Stimulated activated CD4-positive, alpha-beta T cell treated with anti-CD3 and anti-CD28 coated beads, Interleukin-12 subunit alpha, Interleukin-12 subunit beta, amount 100 ng/mL, for 4 hours (primary cell): ENCODE measurements at regions not wholly inside any gene's neighbourhood (a gene's known extent, or its start where the extent isn't known, plus 50 kb on each side); places are given as distances from the start of the nearest gene placed in this dataset.
"Not testable (repeated sequence)": the region's sequence is repeated elsewhere in the genome, so short reads cannot be mapped to it uniquely, and the experiment has no call there.

Experiments
- DNase-seq: peaks from one replicate; pipeline ENCODE4 v3.0.0-alpha.2; 2020

- not testable (repeated sequence) for DNase-seq
Observed at GRCh38 chr13:21920802-21921201, 249.9 kb downstream of the FGF9 start.

- no peak for DNase-seq
Observed at GRCh38 chr13:21924958-21925357, 254.1 kb downstream of the FGF9 start.

GRCh38 chr13:21925720-21926119 lies 254.8 kb downstream of the FGF9 start:
- DNase-seq, result no peak

- DNase-seq, result no peak
Observed at GRCh38 chr13:21929400-21929799, 258.5 kb downstream of the FGF9 start.

GRCh38 chr13:21930536-21930935 lies 259.7 kb downstream of the FGF9 start:
- no peak for DNase-seq

GRCh38 chr13:21932578-21932977 lies 261.7 kb downstream of the FGF9 start:
- DNase-seq, result no peak

- no peak for DNase-seq
Observed at GRCh38 chr13:21932996-21933395, 262.1 kb downstream of the FGF9 start.

- DNase-seq, result no peak
Observed at GRCh38 chr13:21934284-21934683, 263.4 kb downstream of the FGF9 start.

- DNase-seq, result no peak
Observed at GRCh38 chr13:21936674-21937073, 265.8 kb downstream of the FGF9 start.

- no peak for DNase-seq
Observed at GRCh38 chr13:21938168-21938567, 267.3 kb downstream of the FGF9 start.

- DNase-seq, result no peak
Observed at GRCh38 chr13:21938636-21939035, 267.8 kb downstream of the FGF9 start.

- no peak for DNase-seq
Observed at GRCh38 chr13:21942061-21942460, 271.2 kb downstream of the FGF9 start.

GRCh38 chr13:21944610-21945009 lies 273.7 kb downstream of the FGF9 start:
- no peak for DNase-seq

- no peak for DNase-seq
Observed at GRCh38 chr13:21945195-21945594, 274.3 kb downstream of the FGF9 start.

GRCh38 chr13:21946964-21947363 lies 276.1 kb downstream of the FGF9 start:
- DNase-seq, result no peak

- DNase-seq, result no peak
Observed at GRCh38 chr13:21948769-21949474, 278.0 kb downstream of the FGF9 start.

GRCh38 chr13:21949818-21950429 lies 279.1 kb downstream of the FGF9 start:
- DNase-seq, result no peak

GRCh38 chr13:21956666-21957065 lies 285.8 kb downstream of the FGF9 start:
- DNase-seq, result no peak

- DNase-seq, result no peak
Observed at GRCh38 chr13:21957833-21958232, 287.0 kb downstream of the FGF9 start.

- DNase-seq, result no peak
Observed at GRCh38 chr13:21960108-21960507, 289.2 kb downstream of the FGF9 start.

GRCh38 chr13:21964686-21965085 lies 293.8 kb downstream of the FGF9 start:
- no peak for DNase-seq

- DNase-seq, result no peak
Observed at GRCh38 chr13:21965095-21965494, 294.2 kb downstream of the FGF9 start.

- no peak for DNase-seq
Observed at GRCh38 chr13:21966014-21966413, 295.1 kb downstream of the FGF9 start.

GRCh38 chr13:21967871-21968270 lies 297.0 kb downstream of the FGF9 start:
- DNase-seq, result no peak

GRCh38 chr13:21970172-21970571 lies 299.3 kb downstream of the FGF9 start:
- DNase-seq, result no peak
